ENCODE measurements at regions not wholly inside any gene's neighbourhood (a gene's known extent, or its start where the extent isn't known, plus 50 kb on each side); places are given as distances from the start of the nearest gene placed in this dataset.

GRCh38 chr16:80889779-80890359 lies 85.5 kb upstream of the CDYL2 start:
- Histone ChIP-seq H3K4me3 (ENCODE audit: low read depth, low read length) (no peak overlapping the region), H3K36me3 (ENCODE audit: control insufficient read depth, insufficient read depth, low read length) (no peaks in the 10 kb centered on the region), H3K9me3 (ENCODE audit: control insufficient read depth, low read length) (no peaks in the 10 kb centered on the region), H3K4me1 (no peaks in the 10 kb centered on the region), H2AFZ (no peak overlapping the region), H3K27me3 (ENCODE audit: control insufficient read depth, insufficient read depth, low read length) (no peaks in the 10 kb centered on the region), H3K27ac (no peak overlapping the region), H3K79me2 (no peaks in the 10 kb centered on the region), H3K4me2 (ENCODE audit: low read length) (no peak overlapping the region), H3K9ac (no peak overlapping the region)
- no peak for TF ChIP-seq CTCF (IDR thresholded peaks at IDR 0.05)

- H3K27ac ChIP-seq = no peak overlapping the region
- H3K4me3 ChIP-seq (ENCODE audit: low read depth, low read length) = no peak overlapping the region
- H3K9ac ChIP-seq = no peak overlapping the region
These were observed 82.7 kb upstream of the CDYL2 start for GRCh38 chr16:80887062-80887461.

GRCh38 chr16:80883816-80884215 lies 79.4 kb upstream of the CDYL2 start:
- Histone ChIP-seq H3K9ac (no peak overlapping the region), H3K4me3 (ENCODE audit: low read depth, low read length) (no peak overlapping the region), H3K4me1 (no peaks in the 10 kb centered on the region), H3K4me2 (ENCODE audit: low read length) (no peak overlapping the region), H3K79me2 (no peaks in the 10 kb centered on the region), H3K27me3 (ENCODE audit: control insufficient read depth, insufficient read depth, low read length) (no peaks in the 10 kb centered on the region), H2AFZ (no peak overlapping the region), H3K9me3 (ENCODE audit: control insufficient read depth, low read length) (no peaks in the 10 kb centered on the region), H3K27ac (no peak overlapping the region), H3K36me3 (ENCODE audit: control insufficient read depth, insufficient read depth, low read length) (no peaks in the 10 kb centered on the region)
- TF ChIP-seq CTCF (IDR thresholded peaks at IDR 0.05) = no peak

More at GRCh38 chr16:80887062-80887461, 82.7 kb upstream of the CDYL2 start:
- no peaks in the 10 kb centered on the region for H3K27me3 ChIP-seq (ENCODE audit: control insufficient read depth, insufficient read depth, low read length)
- H3K4me1 ChIP-seq = no peaks in the 10 kb centered on the region
- TF ChIP-seq CTCF (IDR thresholded peaks at IDR 0.05) = no peak
- H3K9me3 ChIP-seq (ENCODE audit: control insufficient read depth, low read length) = no peaks in the 10 kb centered on the region
- H3K36me3 ChIP-seq (ENCODE audit: control insufficient read depth, insufficient read depth, low read length) = no peaks in the 10 kb centered on the region
- no peaks in the 10 kb centered on the region for H3K79me2 ChIP-seq
- H3K4me2 ChIP-seq (ENCODE audit: low read length) = no peak overlapping the region
- no peak overlapping the region for H2AFZ ChIP-seq

- no peaks in the 10 kb centered on the region for H3K4me1 ChIP-seq
- no peaks in the 10 kb centered on the region for H3K36me3 ChIP-seq (ENCODE audit: control insufficient read depth, insufficient read depth, low read length)
- no peaks in the 10 kb centered on the region for H3K9me3 ChIP-seq (ENCODE audit: control insufficient read depth, low read length)
- no peak for TF ChIP-seq CTCF (IDR thresholded peaks at IDR 0.05)
- H3K27me3 ChIP-seq (ENCODE audit: control insufficient read depth, insufficient read depth, low read length) = no peaks in the 10 kb centered on the region
- H3K79me2 ChIP-seq = no peaks in the 10 kb centered on the region
- no peak overlapping the region for H3K9ac ChIP-seq
- no peak overlapping the region for H3K27ac ChIP-seq
- no peak overlapping the region for H2AFZ ChIP-seq
- no peak overlapping the region for H3K4me2 ChIP-seq (ENCODE audit: low read length)
- no peak overlapping the region for H3K4me3 ChIP-seq (ENCODE audit: low read depth, low read length)
These were observed 78.8 kb upstream of the CDYL2 start for GRCh38 chr16:80883159-80883642.

- H2AFZ ChIP-seq = no peak overlapping the region
- no peaks in the 10 kb centered on the region for H3K36me3 ChIP-seq (ENCODE audit: control insufficient read depth, insufficient read depth, low read length)
- no peak for TF ChIP-seq CTCF (IDR thresholded peaks at IDR 0.05)
- H3K79me2 ChIP-seq = no peaks in the 10 kb centered on the region
- no peak overlapping the region for H3K4me2 ChIP-seq (ENCODE audit: low read length)
- no peaks in the 10 kb centered on the region for H3K9me3 ChIP-seq (ENCODE audit: control insufficient read depth, low read length)
- no peaks in the 10 kb centered on the region for H3K27me3 ChIP-seq (ENCODE audit: control insufficient read depth, insufficient read depth, low read length)
- no peak overlapping the region for H3K4me3 ChIP-seq (ENCODE audit: low read depth, low read length)
- no peaks in the 10 kb centered on the region for H3K4me1 ChIP-seq
- H3K9ac ChIP-seq = no peak overlapping the region
- H3K27ac ChIP-seq = no peak overlapping the region
These were observed 71.2 kb upstream of the CDYL2 start for GRCh38 chr16:80875616-80876015.
